ENCODE measurements at regions not wholly inside any gene's neighbourhood (a gene's known extent, or its start where the extent isn't known, plus 50 kb on each side); places are given as distances from the start of the nearest gene placed in this dataset.

DNA sequence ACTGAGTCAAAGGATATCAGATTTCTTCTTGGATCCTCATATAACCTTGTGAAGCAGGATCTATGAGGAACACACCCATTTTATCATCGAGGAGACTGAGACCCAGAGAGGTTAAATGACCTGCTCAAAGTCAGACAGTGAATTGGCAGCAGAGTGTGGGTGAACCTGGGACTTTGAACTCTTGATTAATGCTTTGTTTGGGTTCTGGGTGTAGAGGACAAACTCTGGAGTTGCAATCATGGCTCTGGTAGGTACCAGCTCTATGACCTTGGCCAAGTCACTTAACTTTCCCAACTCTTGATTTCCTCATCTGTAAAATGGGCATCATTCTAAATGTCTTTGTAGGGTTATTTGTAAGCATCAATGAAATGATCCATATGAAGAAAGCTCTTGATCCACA is 166.4 kb downstream of the HAPSTR1 start:
- no peak for TF ChIP-seq POLR2AphosphoS5 (IDR thresholded peaks at IDR 0.05; ENCODE audit: low read depth)
- TF ChIP-seq EZH2 (IDR thresholded peaks at IDR 0.05; ENCODE audit: low read depth, unreplicated experiment) = no peak
- TF ChIP-seq, protein P1, sequence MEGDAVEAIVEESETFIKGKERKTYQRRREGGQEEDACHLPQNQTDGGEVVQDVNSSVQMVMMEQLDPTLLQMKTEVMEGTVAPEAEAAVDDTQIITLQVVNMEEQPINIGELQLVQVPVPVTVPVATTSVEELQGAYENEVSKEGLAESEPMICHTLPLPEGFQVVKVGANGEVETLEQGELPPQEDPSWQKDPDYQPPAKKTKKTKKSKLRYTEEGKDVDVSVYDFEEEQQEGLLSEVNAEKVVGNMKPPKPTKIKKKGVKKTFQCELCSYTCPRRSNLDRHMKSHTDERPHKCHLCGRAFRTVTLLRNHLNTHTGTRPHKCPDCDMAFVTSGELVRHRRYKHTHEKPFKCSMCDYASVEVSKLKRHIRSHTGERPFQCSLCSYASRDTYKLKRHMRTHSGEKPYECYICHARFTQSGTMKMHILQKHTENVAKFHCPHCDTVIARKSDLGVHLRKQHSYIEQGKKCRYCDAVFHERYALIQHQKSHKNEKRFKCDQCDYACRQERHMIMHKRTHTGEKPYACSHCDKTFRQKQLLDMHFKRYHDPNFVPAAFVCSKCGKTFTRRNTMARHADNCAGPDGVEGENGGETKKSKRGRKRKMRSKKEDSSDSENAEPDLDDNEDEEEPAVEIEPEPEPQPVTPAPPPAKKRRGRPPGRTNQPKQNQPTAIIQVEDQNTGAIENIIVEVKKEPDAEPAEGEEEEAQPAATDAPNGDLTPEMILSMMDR (conservative IDR thresholded peaks at IDR 0.05; ENCODE audit: low read depth in 2 of 2) = no peak
- TF ChIP-seq JUNB (IDR thresholded peaks at IDR 0.05; ENCODE audit: unreplicated experiment) = no peak
- TF ChIP-seq, protein P2, sequence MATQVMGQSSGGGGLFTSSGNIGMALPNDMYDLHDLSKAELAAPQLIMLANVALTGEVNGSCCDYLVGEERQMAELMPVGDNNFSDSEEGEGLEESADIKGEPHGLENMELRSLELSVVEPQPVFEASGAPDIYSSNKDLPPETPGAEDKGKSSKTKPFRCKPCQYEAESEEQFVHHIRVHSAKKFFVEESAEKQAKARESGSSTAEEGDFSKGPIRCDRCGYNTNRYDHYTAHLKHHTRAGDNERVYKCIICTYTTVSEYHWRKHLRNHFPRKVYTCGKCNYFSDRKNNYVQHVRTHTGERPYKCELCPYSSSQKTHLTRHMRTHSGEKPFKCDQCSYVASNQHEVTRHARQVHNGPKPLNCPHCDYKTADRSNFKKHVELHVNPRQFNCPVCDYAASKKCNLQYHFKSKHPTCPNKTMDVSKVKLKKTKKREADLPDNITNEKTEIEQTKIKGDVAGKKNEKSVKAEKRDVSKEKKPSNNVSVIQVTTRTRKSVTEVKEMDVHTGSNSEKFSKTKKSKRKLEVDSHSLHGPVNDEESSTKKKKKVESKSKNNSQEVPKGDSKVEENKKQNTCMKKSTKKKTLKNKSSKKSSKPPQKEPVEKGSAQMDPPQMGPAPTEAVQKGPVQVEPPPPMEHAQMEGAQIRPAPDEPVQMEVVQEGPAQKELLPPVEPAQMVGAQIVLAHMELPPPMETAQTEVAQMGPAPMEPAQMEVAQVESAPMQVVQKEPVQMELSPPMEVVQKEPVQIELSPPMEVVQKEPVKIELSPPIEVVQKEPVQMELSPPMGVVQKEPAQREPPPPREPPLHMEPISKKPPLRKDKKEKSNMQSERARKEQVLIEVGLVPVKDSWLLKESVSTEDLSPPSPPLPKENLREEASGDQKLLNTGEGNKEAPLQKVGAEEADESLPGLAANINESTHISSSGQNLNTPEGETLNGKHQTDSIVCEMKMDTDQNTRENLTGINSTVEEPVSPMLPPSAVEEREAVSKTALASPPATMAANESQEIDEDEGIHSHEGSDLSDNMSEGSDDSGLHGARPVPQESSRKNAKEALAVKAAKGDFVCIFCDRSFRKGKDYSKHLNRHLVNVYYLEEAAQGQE (IDR thresholded peaks at IDR 0.05; ENCODE audit: unreplicated experiment) = no peak
- TF ChIP-seq NANOG (IDR thresholded peaks at IDR 0.05; ENCODE audit: borderline replicate concordance) = no peak
- TF ChIP-seq CREB1 (CRISPR knock-in tag; IDR thresholded peaks at IDR 0.05; ENCODE audit: low read depth) = no peak
